UCSD-AML1 (cell line): ENCODE measurements at regions not wholly inside any gene's neighbourhood (a gene's known extent, or its start where the extent isn't known, plus 50 kb on each side); places are given as distances from the start of the nearest gene placed in this dataset.

ENCODE experiments used
- DNase-seq: peaks from one replicate; lab custom pipeline; 2025; ENCODE audit not compliant: unreplicated experiment; lab: John Stamatoyannopoulos, UW

DNA sequence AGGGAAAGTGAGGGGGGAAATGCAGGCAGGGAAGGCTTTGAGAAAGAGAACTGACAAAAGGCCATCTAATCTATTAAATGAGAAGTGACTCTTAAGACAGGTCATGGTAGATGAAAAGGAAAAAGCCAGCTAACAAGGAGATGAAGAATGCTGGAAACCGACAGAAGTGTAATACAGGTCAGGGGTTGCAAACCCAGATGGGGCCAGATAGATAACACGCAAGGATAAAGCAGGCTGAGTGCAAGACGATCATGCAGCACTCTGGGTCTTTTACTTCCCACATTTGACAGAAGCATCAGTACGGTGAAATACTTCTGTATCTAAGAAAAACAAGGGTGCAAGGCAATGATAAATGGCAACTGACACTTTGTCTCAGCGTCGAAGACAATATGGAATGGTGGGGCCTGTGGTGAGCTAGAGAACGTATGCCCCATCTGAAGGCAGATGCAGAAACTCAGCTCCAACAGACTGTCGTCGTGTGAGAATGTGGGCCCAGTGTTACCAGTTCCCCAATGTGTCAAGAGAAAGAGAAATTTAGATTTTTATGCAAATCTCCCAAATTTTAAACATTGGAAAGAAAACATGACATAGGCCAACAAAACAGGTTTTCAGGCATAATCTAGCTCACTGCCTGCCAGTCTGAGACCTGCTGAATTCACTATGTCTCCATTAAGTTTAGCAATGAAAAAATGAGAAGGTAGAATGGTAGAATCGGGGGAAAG, 187.4 kb downstream of the PHLDA1 start:
- no peak for DNase-seq

DNA sequence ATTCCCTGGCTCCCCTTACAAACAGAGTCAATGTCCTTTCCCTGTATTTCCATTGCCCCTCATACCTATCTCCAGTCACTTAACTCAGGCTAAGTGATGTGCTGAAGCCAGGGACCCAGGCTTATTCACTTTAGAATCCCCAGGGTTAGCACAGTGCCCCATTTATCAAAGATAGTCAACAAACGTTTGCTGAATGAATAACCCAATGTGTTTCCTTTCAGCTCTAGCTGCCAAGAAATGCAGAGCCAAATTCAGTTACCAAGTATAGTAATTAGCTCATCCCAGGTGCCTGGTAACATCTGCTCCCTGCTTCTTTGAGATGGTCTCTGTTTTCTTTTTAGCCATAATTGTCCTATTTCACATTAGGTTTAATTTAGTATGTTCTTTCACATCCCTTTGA, 189.5 kb downstream of the PHLDA1 start:
- DNase-seq, result no peak

DNA sequence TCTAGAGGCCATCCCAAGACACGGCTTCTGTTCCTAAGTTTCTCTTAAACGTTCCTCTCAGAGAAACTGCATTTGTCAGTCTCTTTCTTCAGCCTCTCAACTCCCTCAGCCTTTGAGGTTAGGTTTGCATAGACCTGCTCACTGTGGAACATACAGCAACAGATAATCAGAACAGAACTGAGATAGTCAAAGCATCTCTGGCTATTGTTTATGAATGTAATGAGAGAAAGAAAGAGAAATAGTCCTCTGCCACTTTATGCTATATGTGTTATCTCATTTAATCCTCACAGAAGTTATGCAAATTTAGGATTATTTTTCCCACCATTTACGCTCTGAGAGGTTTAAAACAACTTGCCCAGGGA, 190.6 kb downstream of the PHLDA1 start:
- no peak for DNase-seq

DNA sequence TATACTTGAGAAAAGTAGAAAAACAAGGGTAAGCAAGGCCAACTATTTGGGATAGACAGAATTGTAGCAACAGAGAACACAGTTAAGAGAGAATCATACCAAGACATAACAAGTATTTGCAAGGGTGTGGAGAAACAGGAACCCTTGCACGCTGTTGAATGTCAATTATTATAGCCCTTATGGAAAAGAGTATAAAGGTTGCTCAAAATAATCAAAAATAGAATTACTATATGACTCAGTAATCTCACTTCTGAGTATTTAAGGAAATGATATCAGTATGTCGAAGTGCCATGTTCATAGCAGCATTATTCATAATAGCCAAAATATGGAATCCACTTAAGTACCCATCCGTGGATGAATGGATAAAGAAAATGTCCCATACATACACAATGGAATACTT, 193.3 kb downstream of the PHLDA1 start:
- no peak for DNase-seq

DNA sequence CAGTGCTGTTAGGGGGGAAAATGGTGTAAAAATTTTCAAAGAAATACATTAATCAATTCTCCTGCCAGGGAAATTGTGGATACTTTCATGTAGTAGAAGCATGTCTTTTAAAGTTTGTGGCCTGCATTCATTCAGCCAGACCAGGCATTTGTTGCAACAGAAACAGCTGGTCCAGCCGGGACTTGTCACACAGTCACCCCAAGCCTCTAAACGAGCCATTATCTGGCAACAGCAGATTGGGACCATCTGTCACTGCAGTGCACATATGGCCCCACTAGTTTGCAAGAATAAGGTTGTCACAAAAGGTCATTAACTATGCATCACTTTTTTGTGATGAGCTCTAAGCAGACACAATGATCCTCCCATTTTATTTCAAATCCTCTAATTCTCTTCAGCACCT, 193.9 kb downstream of the PHLDA1 start:
- no peak for DNase-seq

DNA sequence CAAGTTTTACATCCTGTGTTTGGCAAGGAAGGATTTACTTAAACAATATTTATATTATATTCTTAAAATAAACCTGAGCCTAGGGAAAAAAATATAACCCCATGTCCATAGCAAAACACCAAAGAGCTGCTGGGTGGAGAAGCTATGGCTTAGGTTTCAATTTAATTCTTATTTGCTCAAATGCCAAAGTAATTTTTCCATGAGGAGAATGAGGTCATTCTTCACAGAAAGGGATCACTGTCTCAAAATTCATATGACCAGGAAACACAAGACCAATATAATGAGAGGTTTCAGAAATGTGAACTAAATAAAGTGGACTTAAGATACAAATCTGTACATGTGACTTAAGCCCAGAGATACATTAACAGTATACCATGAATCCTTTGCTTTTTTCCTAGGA, 195.0 kb downstream of the PHLDA1 start:
- DNase-seq, result no peak

DNA sequence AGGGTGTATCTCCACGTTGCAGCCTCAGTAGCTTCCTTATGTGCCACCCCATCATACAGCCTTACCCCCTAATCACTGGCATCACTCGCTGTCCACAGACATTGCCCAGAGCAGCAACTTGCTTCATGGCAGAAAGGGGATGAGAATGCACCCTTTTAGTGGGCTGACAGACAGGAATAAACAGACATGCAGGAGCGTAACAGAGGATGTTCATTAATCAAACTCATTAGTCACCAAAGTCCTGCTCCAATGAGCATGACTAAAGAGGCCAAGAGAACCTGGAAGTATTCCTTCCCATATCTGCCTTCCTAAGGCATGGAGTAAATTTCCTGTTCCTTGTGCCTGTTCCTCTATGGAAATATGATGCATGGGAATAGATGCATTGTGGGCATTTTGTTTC, 197.0 kb downstream of the PHLDA1 start:
- no peak for DNase-seq

DNA sequence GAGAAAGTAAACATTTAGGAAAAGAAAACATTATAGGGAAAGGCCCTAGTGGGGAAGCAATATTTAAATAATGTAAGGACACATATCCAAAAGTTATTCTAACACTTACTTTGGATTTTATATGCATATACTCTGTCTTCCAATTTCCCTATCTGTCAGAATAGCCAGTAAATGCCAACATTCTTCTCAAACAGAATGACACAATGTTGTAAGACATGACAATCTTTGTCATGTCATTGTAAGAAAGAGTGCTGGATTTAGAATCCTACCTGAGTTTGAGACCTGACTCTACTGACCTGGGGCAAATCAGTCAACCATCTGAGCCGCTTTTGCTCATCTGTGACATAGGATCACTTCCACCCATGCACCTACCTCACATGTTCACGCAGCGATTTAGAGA, 198.3 kb downstream of the PHLDA1 start:
- DNase-seq, result no peak

DNA sequence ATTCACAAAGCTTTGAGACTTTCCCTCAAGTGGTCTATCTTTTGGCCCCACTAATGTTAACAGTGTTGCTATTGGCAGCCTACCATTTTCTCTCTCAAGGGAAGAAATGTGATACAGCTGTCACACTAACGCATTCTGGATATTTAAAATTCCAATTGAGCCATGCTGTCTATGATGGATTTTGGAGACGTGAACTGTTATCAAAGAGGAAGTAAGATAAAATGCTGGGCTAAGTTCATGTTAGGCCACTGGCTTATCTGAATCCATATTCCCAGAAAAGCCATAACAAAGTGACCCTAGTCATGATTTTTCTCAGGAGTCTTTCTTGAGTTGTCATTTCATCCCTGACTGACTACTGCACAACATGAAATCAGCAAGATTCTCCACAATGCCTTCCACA, 200.2 kb downstream of the PHLDA1 start:
- no peak for DNase-seq

DNA sequence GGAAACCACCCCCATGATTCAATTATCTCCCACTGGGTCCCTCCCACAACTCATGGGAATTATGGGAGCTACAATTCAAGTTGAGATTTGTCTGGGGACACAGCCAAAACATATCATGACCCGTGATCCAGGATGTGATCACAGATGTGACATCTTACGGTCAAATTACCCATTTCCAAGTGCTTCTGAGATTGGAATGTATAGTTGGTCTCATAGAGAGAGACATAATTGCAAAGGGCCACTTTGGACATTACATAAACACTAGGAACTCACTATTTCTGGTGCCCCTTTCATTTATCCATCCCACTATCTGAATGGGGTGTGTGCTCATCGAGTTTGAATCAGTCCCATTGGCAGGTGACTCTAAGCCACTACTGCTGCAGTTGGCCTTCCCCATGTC, 204.5 kb downstream of the PHLDA1 start:
- no peak for DNase-seq

DNA sequence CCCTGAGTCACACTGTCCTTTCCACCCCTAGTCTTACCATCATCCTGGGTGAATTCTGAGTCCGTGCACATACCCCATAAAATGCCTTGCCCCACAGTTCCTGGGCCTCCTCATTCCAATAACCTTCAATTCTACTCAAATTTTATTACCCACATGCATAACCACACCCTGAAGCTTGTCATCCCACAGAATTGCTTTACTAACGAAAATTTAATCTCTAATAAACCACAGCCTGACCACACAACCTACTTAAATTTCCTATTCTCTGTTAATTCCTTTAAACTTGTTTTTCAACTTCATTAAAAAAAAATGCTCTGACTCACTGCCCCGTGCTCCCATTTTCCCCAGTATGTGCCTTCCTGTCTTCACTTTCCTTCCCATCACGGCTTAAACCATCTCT, 205.9 kb downstream of the PHLDA1 start:
- no peak for DNase-seq

DNA sequence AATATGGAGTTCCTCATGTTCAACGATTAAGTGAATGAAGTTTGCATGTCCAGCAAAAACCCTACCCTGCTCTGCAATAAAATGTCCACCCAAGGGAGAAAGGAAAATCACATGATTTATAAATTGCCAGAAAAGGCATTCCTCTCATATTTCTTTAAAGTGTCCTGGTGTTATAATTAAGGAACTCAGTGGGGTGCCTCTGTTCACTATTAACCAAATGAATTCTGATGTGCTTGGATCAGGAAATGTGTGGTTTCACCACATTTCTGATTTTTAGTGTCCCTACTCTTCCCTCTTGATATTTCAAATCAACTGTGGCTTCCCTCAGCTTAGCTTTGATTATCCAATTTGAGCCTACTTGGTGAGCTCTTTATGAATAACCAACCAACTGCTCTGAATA, 208.1 kb downstream of the PHLDA1 start:
- no peak for DNase-seq

DNA sequence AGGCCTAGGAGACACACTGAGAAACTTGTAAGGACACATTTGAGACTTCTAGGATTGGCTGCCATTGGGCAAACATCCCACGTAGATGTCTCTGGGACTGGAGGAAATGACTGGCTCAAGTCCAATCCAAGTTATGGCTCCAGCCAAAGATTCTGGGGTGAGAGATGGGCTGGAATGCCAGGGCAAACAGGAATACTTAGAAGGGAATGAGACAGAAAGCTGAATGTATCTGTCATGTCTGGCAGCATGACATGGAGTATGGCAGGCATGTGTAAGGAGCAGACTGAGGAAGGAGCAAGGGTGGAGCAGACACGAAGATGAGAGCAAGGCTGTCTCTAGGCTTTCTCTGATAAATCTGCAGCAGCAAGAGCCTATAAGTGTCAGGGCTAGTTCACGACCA, 209.2 kb downstream of the PHLDA1 start:
- no peak for DNase-seq

DNA sequence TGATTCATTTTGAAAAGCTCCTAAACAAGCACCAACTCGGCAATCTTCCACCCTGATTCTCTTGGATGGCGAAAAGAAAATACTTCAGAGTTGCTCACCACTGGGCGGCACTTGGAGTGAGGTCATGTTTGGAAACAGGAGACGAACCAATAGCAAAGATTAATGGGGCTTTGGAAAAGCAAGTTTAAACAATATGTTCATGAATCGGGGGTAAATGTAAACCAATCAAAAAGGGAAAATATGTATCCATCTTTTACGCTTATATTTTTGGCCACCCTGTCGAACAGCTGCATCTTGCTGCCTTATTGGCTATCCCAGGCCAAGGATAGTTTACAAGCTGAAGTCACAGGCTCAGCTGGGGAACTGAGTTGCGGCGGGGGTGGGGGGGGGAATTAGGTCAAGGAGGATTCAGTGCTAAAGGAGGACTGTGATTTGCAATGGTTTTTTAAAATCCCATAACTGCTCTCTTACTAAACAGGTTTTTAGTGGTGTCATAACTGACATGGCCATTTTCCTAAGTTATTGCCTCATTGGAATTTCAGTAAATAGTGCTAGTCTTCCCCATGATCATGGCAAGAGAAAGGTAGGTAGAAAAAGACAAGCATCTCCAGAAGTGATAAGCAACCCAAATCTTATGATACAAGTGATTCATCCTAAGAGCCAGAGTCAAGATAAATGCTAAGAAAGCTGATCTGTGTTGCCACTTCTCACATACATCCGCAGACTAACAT, 210.6 kb downstream of the PHLDA1 start:
- DNase-seq, result no peak

DNA sequence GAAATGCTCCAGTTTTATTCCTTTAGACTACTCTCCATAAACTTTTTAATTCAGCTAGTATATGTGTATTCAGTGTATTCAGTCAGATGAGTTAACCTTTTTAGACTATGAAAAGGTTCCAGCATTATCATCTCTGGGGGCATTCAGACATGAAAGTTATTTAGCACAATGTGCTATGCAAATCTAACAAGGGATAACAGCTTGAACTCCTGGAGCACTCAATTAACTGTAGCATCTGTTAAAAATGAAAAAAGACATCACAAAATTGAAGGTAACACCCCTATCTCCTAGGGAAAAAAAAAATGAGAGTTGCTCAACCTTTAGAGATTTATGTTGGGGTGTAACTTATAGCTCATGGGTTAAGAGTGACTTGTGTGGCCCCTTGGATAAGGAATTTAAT, 211.5 kb downstream of the PHLDA1 start:
- DNase-seq, result no peak

DNA sequence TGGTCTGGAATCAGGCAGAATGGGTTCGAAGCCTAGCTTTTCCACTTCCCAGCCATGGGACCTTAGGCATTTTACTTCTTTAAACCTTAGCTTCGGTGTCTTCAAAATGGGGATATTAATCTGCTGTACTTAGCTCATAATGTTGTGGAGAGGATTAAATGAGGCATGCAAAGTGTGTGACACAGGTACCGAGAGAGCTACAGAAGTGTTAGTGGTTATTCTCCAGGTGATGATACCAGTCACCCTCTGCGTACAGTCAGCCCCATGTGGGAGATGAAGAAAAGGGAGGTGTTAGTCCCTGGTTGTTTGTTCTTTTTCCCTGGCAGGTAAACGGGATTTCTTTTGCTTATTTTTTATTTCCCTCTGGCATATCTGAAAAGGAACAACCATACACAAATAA, 212.1 kb downstream of the PHLDA1 start:
- no peak for DNase-seq

DNA sequence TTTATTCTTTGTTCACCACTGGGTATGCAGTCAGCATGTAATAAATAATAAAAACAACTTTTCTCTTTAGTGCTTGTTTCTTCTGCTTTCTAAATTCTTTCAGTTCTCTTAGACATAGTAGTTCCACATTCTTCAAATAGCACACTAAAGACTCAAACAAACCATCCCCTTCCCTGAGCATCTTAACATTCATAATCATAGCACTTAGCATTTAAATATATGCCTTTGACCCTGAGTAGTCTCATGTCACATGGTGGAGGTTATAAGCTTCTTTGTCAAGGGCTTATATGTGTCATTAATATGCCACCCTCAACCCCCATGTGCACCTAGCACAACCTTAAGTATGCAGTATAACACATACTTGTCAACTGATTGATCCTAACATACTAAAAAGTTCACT, 212.7 kb downstream of the PHLDA1 start:
- no peak for DNase-seq

DNA sequence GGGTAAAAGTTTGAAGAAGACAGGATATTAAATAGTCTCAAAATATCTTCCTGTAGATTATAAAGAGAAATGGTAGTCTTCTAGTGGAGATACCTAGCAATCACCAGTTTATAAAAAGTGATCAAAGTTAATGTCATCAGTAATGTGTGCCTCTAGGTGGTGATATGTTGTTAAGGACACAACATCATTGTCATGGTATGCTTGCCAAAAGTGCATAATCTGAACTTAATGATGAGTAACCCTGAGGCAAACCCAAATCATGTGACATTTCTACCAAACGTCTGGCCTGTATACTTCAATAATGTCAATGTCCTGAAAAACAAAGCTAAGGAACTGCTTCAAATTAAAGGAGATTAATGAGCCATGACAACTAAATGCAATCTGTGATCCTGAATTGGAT, 214.7 kb downstream of the PHLDA1 start:
- no peak for DNase-seq

DNA sequence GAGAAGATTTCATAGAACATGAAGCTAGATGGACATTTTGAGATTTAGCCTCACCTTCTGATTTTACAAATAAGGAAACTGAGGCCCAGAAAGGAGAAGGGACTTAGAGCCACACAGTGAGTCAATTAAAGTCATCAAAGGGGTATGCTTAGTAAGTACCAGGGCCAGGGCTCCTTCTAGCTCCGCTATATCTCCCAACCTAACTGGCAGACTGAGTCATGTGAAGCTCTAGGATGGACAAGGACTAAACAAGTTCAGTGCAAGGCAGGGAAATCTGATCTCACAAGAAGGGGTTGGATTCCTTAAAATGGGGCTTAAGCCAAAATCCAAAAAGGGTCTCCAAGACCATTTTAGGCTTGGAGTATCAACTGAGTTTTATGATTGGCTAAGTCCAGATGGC, 215.8 kb downstream of the PHLDA1 start:
- no peak for DNase-seq

DNA sequence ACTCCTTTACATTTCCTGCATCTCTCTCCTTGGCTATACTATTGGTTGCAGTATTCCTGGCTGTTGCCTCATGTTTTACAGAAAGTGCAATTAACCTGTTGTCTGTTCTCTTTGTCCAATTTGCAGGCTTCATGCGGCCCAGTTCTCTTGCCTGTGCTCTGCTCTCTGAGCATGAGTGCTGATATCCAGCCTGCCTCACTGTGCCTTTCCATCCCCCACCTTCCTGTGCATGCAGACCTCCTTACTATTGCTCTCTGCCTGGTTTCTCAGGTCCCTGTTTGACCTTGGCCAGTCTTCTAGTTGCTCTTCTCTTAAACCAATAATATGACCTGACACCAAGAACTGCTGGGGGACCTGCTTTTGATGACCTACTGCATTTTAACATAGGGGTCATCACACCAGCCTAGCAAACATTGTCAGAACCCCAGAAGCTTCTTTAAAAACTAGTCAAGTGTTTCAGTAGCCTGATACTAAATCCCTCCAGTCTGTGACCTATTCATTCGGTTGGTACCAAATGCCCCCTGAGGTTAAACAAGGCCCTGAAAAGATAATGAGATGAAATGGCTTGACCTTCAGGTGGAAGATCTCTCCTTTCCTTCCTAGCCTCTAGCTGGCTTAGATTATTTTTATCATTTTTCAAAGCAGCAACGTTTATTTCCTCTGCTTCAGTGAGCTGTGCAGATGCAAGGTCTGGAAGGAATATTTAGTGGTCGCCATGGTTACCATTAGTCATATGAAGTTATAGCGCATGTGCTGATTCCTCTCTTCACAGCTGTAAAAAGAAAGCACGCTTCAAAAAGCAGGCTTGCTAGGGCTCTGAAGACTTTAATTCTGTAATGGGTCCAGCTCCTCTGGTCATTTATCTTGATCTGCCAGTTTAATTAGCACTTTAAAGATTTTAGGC, 216.5 kb downstream of the PHLDA1 start:
- DNase-seq, result no peak

DNA sequence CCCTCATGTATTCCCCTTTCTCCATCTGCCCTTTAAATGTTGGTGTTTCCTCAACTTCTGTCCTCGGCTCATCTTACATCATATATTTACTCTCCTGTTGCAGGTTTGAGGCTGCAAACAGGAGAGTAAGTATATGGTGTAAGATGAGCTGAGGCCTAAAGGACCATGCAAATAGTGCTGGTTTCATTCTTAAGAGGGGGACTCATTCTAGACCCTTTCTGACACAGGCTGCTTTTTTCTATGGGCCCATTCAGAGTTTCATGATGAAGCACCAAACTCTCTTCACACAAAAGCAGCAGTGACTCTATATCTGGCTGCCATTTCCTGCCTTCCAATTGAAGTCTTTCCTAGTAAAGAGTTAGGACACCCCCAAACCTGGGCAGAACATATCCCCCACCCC, 218.5 kb downstream of the PHLDA1 start:
- DNase-seq, result no peak
